Brain microvascular endothelial cell (primary cell): ENCODE measurements at regions not wholly inside any gene's neighbourhood (a gene's known extent, or its start where the extent isn't known, plus 50 kb on each side); places are given as distances from the start of the nearest gene placed in this dataset.
"Not testable (repeated sequence)": the region's sequence is repeated elsewhere in the genome, so short reads cannot be mapped to it uniquely, and the experiment has no call there.

ENCODE experiments used
- DNase-seq: peaks from one replicate; pipeline ENCODE4 v3.0.0-alpha.2; 2020
- H3K27ac ChIP-seq: fragments of 250-450 bp; sonication (Bioruptor Pico); 2 replicates; pipeline ENCODE4 v1.5.1; 2020; ENCODE audit warnings: mild to moderate bottlenecking, moderate library complexity
- H3K27me3 ChIP-seq: fragments of 250-450 bp; sonication (Bioruptor Pico); replicated peaks from 2 replicates; pipeline ENCODE4 v1.5.1; 2020; ENCODE audit warnings: mild to moderate bottlenecking
- H3K36me3 ChIP-seq: fragments of 250-450 bp; sonication (Bioruptor Pico); replicated peaks from 2 replicates; pipeline ENCODE4 v1.5.1; 2020; ENCODE audit warnings: mild to moderate bottlenecking
- H3K4me3 ChIP-seq: 2 replicates; pipeline ENCODE4 v1.5.1; 2011; ENCODE audit warnings: low read depth, mild to moderate bottlenecking, control low read depth, low read length, moderate library complexity
- CTCF ChIP-seq: IDR thresholded peaks from 2 replicates; pipeline ENCODE4 v1.5.1; 2011; ENCODE audit warnings: low read depth, mild to moderate bottlenecking, moderate library complexity, low read length, control low read depth, inconsistent platforms; ENCODE audit errors: missing control alignments
- in situ Hi-C: cut with HindIII; loops from 2 replicates; pipeline ENCODE4 v1.10.0; 2017; ENCODE audit warnings: low sequenced_read_pairs, low pct_ligation_motif_present

GRCh38 chr3:14033023-14033422 lies 91.6 kb downstream of the CHCHD4 start:
- no peak overlapping the region for H3K4me3 ChIP-seq
- in situ Hi-C loops = no loop called here
- no peak for TF ChIP-seq CTCF
- no peak for DNase-seq
- no peaks in the 10 kb centered on the region for H3K36me3 ChIP-seq
- H3K27me3 ChIP-seq = no peaks in the 10 kb centered on the region
- no peak overlapping the region for H3K27ac ChIP-seq

GRCh38 chr3:14031271-14031670 lies 93.4 kb downstream of the CHCHD4 start:
- in situ Hi-C loops = no loop called here
- TF ChIP-seq CTCF = no peak
- no peak overlapping the region for H3K27ac ChIP-seq

GRCh38 chr3:14029390-14029995 lies 95.2 kb downstream of the CHCHD4 start:
- H3K27ac ChIP-seq, H3K4me3 ChIP-seq, H3K27me3 ChIP-seq, H3K36me3 ChIP-seq, in situ Hi-C loops, DNase-seq: not testable (repeated sequence)

More at GRCh38 chr3:14031271-14031670, 93.4 kb downstream of the CHCHD4 start:
- Histone ChIP-seq H3K36me3 (no peaks in the 10 kb centered on the region), H3K4me3 (no peak overlapping the region), H3K27me3 (no peaks in the 10 kb centered on the region)
- DNase-seq = peak; percentile 14

GRCh38 chr3:14028122-14028521 lies 96.5 kb downstream of the CHCHD4 start:
- H3K4me3 ChIP-seq, in situ Hi-C loops, DNase-seq, H3K36me3 ChIP-seq, H3K27ac ChIP-seq, H3K27me3 ChIP-seq: not testable (repeated sequence)

- Histone ChIP-seq H3K4me3 (no peak overlapping the region), H3K36me3 (no peaks in the 10 kb centered on the region), H3K27me3 (no peaks in the 10 kb centered on the region), H3K27ac (no peak overlapping the region)
- in situ Hi-C loops = no loop called here
- DNase-seq = no peak
- TF ChIP-seq CTCF = no peak
These were observed 105.2 kb downstream of the CHCHD4 start for GRCh38 chr3:14019459-14019858.

- in situ Hi-C loops = no loop called here
- DNase-seq = no peak
- Histone ChIP-seq H3K27me3 (no peaks in the 10 kb centered on the region), H3K4me3 (no peak overlapping the region), H3K27ac (no peak overlapping the region), H3K36me3 (no peaks in the 10 kb centered on the region)
- no peak for TF ChIP-seq CTCF
These were observed 107.7 kb downstream of the CHCHD4 start for GRCh38 chr3:14016900-14017475.

- no peak for DNase-seq
- Histone ChIP-seq H3K27ac (no peak overlapping the region), H3K27me3 (no peaks in the 10 kb centered on the region), H3K4me3 (no peak overlapping the region), H3K36me3 (no peaks in the 10 kb centered on the region)
- in situ Hi-C loops = no loop called here
- TF ChIP-seq CTCF = no peak
These were observed 117.7 kb downstream of the CHCHD4 start for GRCh38 chr3:14007006-14007405.
